Astrocyte of the cerebellum (primary cell): ENCODE measurements at regions not wholly inside any gene's neighbourhood (a gene's known extent, or its start where the extent isn't known, plus 50 kb on each side); places are given as distances from the start of the nearest gene placed in this dataset.

ENCODE experiments used
- DNase-seq: peaks from one replicate; pipeline ENCODE4 v3.0.0-alpha.2; 2011; ENCODE audit warnings: low read depth
- H3K4me3 ChIP-seq: 2 replicates; pipeline ENCODE4 v1.5.1; 2011; ENCODE audit warnings: mild to moderate bottlenecking, low read depth, low read length, moderate library complexity
- in situ Hi-C: cut with HindIII; loops from 2 replicates; pipeline ENCODE4 v1.10.0; 2017; ENCODE audit warnings: low sequenced_read_pairs
- TF ChIP-seq, protein P1 (sequence below): IDR thresholded peaks from 2 replicates; pipeline ENCODE4 v1.5.1; 2012; ENCODE audit warnings: low read length, low read depth, moderate library complexity, mild to moderate bottlenecking; ENCODE audit errors: missing control alignments

DNA sequence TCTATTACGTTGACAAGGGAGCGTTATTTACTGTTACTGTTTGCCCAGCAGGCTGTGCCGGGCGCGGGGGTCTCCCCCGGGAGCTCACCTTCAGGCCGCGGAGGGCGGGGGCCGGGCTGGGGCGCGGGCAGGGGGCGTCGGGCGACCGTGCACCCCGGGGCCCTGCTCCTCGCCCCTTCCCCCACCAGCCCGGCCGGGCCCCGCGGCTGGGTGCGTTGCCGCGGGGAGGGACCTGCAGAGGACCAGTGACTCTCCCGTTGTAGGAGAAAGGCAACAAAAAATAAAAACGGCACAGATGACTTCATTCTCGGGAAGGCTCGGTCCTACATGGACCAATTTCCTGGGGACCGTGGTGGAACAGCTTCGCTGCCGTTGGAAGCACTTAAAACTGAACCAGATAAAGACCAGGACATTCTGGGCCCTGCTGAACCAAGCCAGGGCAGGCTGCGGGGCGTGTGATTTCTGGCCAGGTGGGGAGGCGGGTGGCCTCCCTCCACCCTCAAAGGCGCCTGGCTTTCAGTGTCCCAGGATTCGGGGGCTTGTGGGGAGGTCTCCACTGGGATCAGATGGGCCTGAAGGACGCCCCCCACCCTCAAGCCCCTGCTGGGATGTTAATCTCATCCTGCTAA, 57.4 kb downstream of the IGLL1 start:
- TF ChIP-seq, protein P1, sequence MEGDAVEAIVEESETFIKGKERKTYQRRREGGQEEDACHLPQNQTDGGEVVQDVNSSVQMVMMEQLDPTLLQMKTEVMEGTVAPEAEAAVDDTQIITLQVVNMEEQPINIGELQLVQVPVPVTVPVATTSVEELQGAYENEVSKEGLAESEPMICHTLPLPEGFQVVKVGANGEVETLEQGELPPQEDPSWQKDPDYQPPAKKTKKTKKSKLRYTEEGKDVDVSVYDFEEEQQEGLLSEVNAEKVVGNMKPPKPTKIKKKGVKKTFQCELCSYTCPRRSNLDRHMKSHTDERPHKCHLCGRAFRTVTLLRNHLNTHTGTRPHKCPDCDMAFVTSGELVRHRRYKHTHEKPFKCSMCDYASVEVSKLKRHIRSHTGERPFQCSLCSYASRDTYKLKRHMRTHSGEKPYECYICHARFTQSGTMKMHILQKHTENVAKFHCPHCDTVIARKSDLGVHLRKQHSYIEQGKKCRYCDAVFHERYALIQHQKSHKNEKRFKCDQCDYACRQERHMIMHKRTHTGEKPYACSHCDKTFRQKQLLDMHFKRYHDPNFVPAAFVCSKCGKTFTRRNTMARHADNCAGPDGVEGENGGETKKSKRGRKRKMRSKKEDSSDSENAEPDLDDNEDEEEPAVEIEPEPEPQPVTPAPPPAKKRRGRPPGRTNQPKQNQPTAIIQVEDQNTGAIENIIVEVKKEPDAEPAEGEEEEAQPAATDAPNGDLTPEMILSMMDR = no peak
- H3K4me3 ChIP-seq = no peak overlapping the region
- DNase-seq = no peak
- in situ Hi-C loops = no loop called here

DNA sequence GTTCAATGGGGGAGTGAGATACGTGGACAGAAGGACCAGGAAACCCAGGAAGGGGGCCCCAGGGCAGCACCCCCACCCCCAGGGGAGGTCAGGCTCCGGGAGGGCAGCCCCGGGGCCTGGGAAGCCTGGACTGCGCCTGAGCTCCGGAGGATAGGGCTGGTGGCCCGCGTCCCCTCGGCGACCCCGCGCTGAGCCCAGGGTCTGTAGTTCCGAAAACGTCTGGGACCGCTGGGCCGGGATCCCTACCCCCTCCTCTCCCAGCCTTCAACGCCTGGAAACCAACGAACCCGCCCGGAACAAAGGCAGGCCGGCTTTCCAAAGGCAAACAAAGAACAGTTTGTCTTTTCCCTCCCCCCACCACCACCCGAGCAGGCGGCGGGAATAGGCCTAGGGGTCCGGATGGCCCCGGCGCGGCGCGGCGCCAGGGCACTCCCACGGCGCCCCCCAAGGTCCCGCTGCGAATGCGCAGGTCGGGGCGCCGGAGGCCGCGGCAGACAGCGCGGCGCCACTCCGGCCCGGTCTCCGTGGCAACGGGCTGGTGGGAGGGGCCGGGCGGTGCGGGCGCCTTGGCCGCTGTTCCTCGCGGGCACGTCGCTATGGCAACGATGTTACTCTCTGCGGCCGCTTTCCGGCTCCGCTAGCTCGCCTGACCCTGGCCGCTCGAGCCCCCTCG, 58.5 kb downstream of the IGLL1 start:
- peak overlapping the region; percentile 20 for H3K4me3 ChIP-seq
- peak; percentile 78 for DNase-seq
- in situ Hi-C loops = no loop called here
- TF ChIP-seq, protein P1 = no peak

DNA sequence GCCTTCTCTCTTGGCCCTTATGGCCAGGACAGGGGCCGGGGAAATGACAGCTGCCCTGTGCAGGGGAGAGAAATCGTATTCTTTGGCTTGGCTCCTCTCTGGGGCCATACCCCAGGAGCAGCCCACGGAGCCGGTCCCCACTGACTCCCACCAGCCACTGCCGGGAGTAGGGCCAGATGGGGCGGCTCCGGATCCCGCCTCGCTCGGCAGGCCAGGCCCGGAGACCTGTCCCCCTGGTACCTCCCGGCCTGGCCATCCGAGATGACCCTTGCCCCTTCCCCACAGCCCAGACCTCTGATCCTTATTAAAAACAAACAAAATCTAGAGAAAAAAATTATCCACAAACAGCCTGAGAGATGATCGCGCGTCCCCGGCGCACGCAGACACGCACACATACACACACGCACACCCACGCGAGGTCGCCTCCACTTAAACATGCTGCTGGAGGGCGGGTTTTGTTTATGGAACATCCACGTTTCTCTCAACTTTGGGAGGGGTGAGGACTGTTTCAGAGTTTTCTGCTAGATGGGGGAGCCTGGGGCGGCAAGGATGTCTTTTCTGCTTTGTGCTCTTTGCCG, 59.1 kb downstream of the IGLL1 start:
- in situ Hi-C loops = no loop called here
- TF ChIP-seq, protein P1 = no peak
- H3K4me3 ChIP-seq = peak overlapping the region; percentile 20
- no peak for DNase-seq

- no peak overlapping the region for H3K4me3 ChIP-seq
- no peak for DNase-seq
- TF ChIP-seq, protein P1 = no peak
- in situ Hi-C loops = no loop called here
Observed at GRCh38 chr22:23519442-23520157, 60.5 kb downstream of the IGLL1 start.

- no peak for DNase-seq
- in situ Hi-C loops = no loop called here
- no peak overlapping the region for H3K4me3 ChIP-seq
- TF ChIP-seq, protein P1 = no peak
Observed at GRCh38 chr22:23518376-23519187, 61.5 kb downstream of the IGLL1 start.

DNA sequence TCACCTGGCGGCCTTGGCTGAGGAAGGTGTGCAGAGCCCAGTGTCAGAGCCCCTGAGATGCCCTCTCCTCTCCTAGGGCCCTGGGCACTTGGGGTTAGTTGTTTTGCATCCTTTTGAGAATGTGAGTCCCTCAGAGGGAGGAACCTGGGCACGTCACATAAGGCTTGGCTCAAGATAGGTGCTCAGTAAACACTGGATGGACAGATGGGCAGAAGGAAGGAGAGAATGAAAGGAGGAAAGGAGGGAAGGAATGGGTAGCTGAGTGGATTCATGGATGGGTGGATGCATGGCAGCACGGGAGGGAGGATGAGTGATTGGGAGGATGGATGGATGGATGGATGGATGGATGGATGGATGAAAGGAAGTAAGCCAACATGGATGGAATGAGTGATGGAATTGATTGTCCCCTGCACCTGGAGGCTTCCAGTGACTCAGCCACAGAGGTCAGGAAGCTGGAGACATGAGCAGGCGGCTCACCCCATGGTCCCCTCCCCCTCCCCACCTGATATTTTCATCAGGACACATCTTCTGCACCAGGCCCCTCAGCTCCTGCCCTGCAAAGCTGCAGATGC, 62.2 kb downstream of the IGLL1 start:
- TF ChIP-seq, protein P1 = no peak
- no peak overlapping the region for H3K4me3 ChIP-seq
- in situ Hi-C loops = no loop called here

More for the DNA sequence above, 62.2 kb downstream of the IGLL1 start:
- DNase-seq = no peak
